ENCODE measurements at regions not wholly inside any gene's neighbourhood (a gene's known extent, or its start where the extent isn't known, plus 50 kb on each side); places are given as distances from the start of the nearest gene placed in this dataset.
A peak's percentile ranks its signal among the peaks of the same experiment; 100 is the strongest.

DNA sequence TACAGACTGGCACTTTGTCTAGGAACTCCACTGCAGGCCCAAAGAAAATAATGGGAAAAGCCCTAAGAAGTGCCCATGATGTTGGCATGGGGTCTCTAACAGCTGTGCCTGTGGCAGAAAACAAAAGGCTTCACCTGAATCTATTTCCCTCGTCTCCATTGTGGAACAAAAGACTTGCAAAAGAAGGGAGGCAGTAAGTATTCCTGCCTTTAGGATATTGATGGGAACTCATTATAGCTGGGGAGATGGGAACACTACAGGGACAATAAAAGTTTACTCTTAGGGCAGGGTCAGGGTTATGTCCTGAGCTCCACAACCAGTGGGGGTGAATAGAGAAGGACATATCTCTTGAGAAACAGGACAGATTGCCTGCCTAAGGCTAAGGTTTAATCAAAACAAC, 930.6 kb upstream of the EPHA6 start:
- Histone ChIP-seq H3K4me3 (no peak overlapping the region), H3K27ac (no peak overlapping the region), H3K4me1 (replicated peaks in 1 of 2) (no peaks in the 10 kb centered on the region)
- ATAC-seq (replicated peaks in 6 of 8) = no peak
- 0 to 33% (median 29%) methylated on average over 1 of the region's 1 CpG; no CpG with 5 or more reads in 5 of the 10 experiments for WGBS, 10 experiments
- in situ Hi-C loops (cut with MboI; ENCODE audit: low pct_unique_long_range_greater_than_20kb in 2 of 9, low sequenced_read_pairs in 9 of 9, unreplicated experiment in 9 of 9) = no loop called here

- in situ Hi-C loops (cut with MboI; ENCODE audit: low pct_unique_long_range_greater_than_20kb in 2 of 9, low sequenced_read_pairs in 9 of 9, unreplicated experiment in 9 of 9) = no loop called here
These were observed 927.8 kb upstream of the EPHA6 start for GRCh38 chr3:95886616-95887015.

DNA sequence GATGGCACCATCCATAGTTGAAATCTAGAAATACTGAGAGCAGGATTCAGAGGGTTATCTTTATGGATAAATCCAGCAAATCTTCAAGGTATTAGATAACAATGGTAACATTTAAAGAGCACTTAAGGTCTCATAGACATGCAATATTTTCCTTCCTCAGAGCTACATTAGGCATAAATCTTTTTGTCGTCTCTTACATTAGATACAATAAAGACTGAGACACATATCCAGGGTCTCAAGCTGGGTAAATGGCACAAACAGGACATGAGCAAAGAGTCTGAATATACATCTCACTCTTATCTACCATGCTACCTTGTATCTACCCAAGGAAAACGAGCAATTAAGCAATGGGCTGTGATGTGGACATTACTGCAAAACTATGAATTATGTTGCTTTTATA, 927.3 kb upstream of the EPHA6 start:
- Histone ChIP-seq H3K27ac (no peak overlapping the region), H3K4me3 (no peak overlapping the region), H3K4me1 (replicated peaks in 1 of 2) (no peaks in the 10 kb centered on the region)
- in situ Hi-C loops (cut with MboI; ENCODE audit: low pct_unique_long_range_greater_than_20kb in 2 of 9, low sequenced_read_pairs in 9 of 9, unreplicated experiment in 9 of 9) = no loop called here
- peak in 5 of 8 experiments; percentile 30 to 69 (median 42) for ATAC-seq (replicated peaks in 6 of 8)
- 56 to 93% (median 72%) methylated on average over 1 to 2 of the region's 2 CpGs; no CpG with 5 or more reads in 1 of the 10 experiments for WGBS, 10 experiments

More at GRCh38 chr3:95886616-95887015, 927.8 kb upstream of the EPHA6 start:
- Histone ChIP-seq H3K27ac (no peak overlapping the region), H3K4me3 (no peak overlapping the region), H3K4me1 (replicated peaks in 1 of 2) (no peaks in the 10 kb centered on the region)
- peak in 6 of 8 experiments; percentile 47 to 93 (median 68) for ATAC-seq (replicated peaks in 6 of 8)
- WGBS, 10 experiments = 0 to 100% (median 49%) methylated on average over 1 of the region's 1 CpG; no CpG with 5 or more reads in 2 of the 10 experiments

DNA sequence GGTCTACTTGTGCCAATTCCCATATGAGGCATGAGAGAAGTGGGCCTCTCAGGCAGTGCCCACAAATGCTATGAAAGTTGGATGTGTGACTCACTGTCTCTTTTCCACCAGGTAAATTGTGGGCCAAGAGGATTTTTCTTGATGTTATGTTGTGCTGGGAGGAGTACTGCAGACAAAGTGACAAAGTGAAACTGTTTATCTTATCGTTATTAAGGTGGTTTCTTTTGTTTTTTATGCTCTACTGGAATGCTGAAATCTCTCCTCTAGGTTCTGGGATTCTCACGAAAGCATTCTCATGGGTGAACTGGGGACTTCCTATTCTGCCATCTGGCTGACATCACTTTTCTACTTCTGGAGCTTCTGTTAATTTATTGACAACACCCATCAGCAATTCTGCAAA, 919.6 kb upstream of the EPHA6 start:
- 30 to 100% (median 72%) methylated on average over 1 to 2 of the region's 2 CpGs; no CpG with 5 or more reads in 2 of the 10 experiments for WGBS, 10 experiments
- ATAC-seq (replicated peaks in 6 of 8) = no peak

GRCh38 chr3:95899494-95899893, 914.9 kb upstream of the EPHA6 start:
- Histone ChIP-seq H3K27ac (no peak overlapping the region), H3K4me3 (no peak overlapping the region), H3K4me1 (replicated peaks in 1 of 2) (no peaks in the 10 kb centered on the region)
- ATAC-seq (replicated peaks in 6 of 8) = peak in 3 of 8 experiments; percentile 48 to 75 (median 65)
- WGBS, 10 experiments = 0 to 95% (median 47%) methylated on average over 1 to 2 of the region's 2 CpGs; no CpG with 5 or more reads in 2 of the 10 experiments
- in situ Hi-C loops (cut with MboI; ENCODE audit: low pct_unique_long_range_greater_than_20kb in 2 of 9, low sequenced_read_pairs in 9 of 9, unreplicated experiment in 9 of 9) = no loop called here

More for the DNA sequence above, 919.6 kb upstream of the EPHA6 start:
- Histone ChIP-seq H3K4me1 (replicated peaks in 1 of 2) (no peaks in the 10 kb centered on the region), H3K27ac (no peak overlapping the region), H3K4me3 (no peak overlapping the region)
- in situ Hi-C loops (cut with MboI; ENCODE audit: low pct_unique_long_range_greater_than_20kb in 2 of 9, low sequenced_read_pairs in 9 of 9, unreplicated experiment in 9 of 9) = no loop called here

DNA sequence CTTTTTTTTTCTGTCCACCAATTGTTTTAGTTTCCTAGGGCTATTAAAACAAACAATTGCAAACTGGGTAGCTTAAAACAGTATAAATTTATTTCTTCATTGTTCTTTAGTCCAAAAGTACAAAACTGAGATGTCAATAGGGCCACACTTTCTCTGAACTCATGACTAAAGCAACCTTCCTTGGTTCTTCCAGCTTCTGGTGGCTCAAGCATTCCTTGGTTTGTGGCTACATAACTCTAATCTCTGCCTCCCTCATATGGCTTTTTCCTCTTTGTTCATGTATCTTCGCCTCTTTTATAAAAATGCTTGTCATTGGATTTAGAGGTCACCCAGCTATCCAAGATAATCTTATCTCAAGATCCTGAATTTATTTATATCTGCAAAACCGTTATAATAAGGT, 914.5 kb upstream of the EPHA6 start:
- H3K4me1 ChIP-seq (replicated peaks in 1 of 2) = no peaks in the 10 kb centered on the region
- H3K27ac ChIP-seq = no peak overlapping the region
- ATAC-seq (replicated peaks in 6 of 8) = no peak
- no peak overlapping the region for H3K4me3 ChIP-seq
- 48 to 100% (median 86%) methylated on average over 1 to 2 of the region's 2 CpGs for WGBS, 10 experiments
- in situ Hi-C loops (cut with MboI; ENCODE audit: low pct_unique_long_range_greater_than_20kb in 2 of 9, low sequenced_read_pairs in 9 of 9, unreplicated experiment in 9 of 9) = no loop called here

DNA sequence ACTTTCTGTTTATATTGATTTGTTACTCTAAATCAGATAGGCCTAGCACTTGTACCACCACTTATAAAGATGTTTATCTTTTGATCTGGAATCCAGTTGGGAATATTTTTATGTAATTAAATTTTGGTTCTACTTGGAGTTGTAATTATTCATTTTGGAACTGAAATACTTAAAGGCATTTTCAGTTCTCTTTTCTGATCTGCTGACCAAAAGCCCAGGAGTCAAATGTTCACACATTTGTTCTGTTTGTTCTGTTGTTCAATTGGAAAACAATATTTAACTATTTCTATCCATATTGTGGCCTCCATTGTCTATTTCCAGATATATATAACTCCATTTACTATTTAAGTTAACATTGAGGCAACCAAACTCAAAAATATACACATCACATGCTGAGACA, 912.4 kb upstream of the EPHA6 start:
- no peak overlapping the region for H3K4me3 ChIP-seq
- H3K4me1 ChIP-seq (replicated peaks in 1 of 2) = no peaks in the 10 kb centered on the region
- in situ Hi-C loops (cut with MboI; ENCODE audit: low pct_unique_long_range_greater_than_20kb in 2 of 9, low sequenced_read_pairs in 9 of 9, unreplicated experiment in 9 of 9) = no loop called here
- H3K27ac ChIP-seq = no peak overlapping the region
- no peak for ATAC-seq (replicated peaks in 6 of 8)

GRCh38 chr3:95905182-95905581, 909.2 kb upstream of the EPHA6 start:
- no peak overlapping the region for H3K27ac ChIP-seq
- WGBS, 10 experiments = 7 to 100% (median 95%) methylated on average over 1 of the region's 1 CpG
- no peak for ATAC-seq (replicated peaks in 6 of 8)
- no peak overlapping the region for H3K4me3 ChIP-seq
- H3K4me1 ChIP-seq (replicated peaks in 1 of 2) = no peaks in the 10 kb centered on the region
- in situ Hi-C loops (cut with MboI; ENCODE audit: low pct_unique_long_range_greater_than_20kb in 2 of 9, low sequenced_read_pairs in 9 of 9, unreplicated experiment in 9 of 9) = no loop called here

- no peak for ATAC-seq (replicated peaks in 6 of 8)
- Histone ChIP-seq H3K4me3 (no peak overlapping the region), H3K4me1 (replicated peaks in 1 of 2) (no peaks in the 10 kb centered on the region), H3K27ac (no peak overlapping the region)
- WGBS, 10 experiments = 100% methylated on average over 1 of the region's 1 CpG; no CpG with 5 or more reads in 9 of the 10 experiments
- in situ Hi-C loops (cut with MboI; ENCODE audit: low pct_unique_long_range_greater_than_20kb in 2 of 9, low sequenced_read_pairs in 9 of 9, unreplicated experiment in 9 of 9) = no loop called here
These were observed 902.6 kb upstream of the EPHA6 start for GRCh38 chr3:95911767-95912166.

DNA sequence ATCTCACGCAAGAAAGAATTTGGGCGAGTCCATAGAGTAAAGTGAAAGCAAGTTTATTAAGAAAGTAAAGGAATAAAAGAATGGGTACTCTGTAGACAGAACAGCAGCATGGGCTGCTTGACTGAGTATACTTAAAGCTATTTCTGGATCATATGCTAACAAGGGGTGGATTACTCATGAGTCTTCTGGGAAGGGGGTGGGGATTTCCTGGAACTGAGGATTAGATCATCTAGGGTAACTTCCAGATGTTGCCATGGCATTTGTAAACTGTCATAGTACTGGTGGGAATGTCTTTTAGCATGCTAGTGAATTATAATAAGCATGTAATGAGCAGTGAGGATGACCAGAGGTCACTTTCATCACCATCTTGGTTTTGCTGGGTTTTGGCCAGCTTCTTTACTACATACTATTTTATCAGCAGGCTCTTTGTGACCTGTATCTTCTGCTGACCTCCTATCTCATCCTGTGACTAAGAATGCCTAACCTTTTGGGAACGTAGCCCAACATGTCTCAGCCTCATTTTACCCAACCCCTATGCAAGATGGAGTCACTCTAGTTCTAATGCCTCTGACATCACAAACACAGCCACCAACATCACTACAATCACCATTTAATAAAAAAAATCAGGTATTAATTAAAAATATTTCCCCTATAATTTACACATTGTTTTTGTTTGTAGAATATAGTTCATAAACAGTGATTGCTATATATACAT, 890.7 kb upstream of the EPHA6 start:
- peaks cover 0 to 6% of the 10 kb centered on the region in 2 donors for H3K4me1 ChIP-seq (replicated peaks in 1 of 2)
- in situ Hi-C loops (cut with MboI; ENCODE audit: low pct_unique_long_range_greater_than_20kb in 2 of 9, low sequenced_read_pairs in 9 of 9, unreplicated experiment in 9 of 9) = no loop called here
- no peak overlapping the region for H3K27ac ChIP-seq
- peak; percentile 95 to 100 (median 98) for ATAC-seq (replicated peaks in 6 of 8)
- no peak overlapping the region for H3K4me3 ChIP-seq
- 0 to 100% (median 50%) methylated on average over 1 to 3 of the region's 3 CpGs; no CpG with 5 or more reads in 1 of the 10 experiments for WGBS, 10 experiments

DNA sequence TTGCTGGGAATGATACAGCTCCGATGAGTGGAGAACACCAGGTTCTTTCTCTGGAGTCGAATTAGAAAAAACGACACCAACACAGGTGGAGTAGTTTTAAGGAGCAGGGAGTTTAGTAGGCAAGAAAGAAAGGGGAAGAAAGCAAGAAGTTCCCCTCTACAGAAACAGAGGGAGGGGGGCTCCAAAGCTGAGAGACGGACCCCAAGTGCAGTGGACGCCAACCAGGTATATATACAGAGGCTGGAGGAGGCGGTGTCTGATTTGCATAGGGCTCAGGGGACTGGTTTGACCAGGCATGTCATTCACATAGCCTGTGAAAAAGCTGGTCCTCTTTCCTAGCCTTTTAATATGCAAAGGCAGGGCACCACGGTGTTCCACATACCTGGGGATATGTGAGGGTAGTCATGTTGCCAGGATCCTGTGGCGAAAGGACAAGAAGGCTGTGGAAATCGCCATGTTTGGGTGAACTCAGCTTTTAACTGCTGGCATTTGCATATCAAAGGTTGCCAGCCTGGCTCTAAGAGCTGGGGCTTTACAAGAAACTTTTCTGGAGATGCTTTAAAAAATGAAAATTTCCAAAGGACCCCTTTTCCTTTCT, 887.4 kb upstream of the EPHA6 start:
- H3K27ac ChIP-seq = no peak overlapping the region
- peaks cover 0 to 6% of the 10 kb centered on the region in 2 donors for H3K4me1 ChIP-seq (replicated peaks in 1 of 2)
- in situ Hi-C loops (cut with MboI; ENCODE audit: low pct_unique_long_range_greater_than_20kb in 2 of 9, low sequenced_read_pairs in 9 of 9, unreplicated experiment in 9 of 9) = no loop called here
- WGBS, 10 experiments = 46 to 100% (median 77%) methylated on average over 2 to 8 of the region's 9 CpGs
- peak in 5 of 8 experiments; percentile 22 to 71 (median 28) for ATAC-seq (replicated peaks in 6 of 8)
- H3K4me3 ChIP-seq = no peak overlapping the region

- H3K27ac ChIP-seq = no peak overlapping the region
- peaks cover 0 to 3% of the 10 kb centered on the region in 2 donors for H3K4me1 ChIP-seq (replicated peaks in 1 of 2)
- H3K4me3 ChIP-seq = no peak overlapping the region
- 0 to 82% (median 42%) methylated on average over 1 of the region's 1 CpG; no CpG with 5 or more reads in 2 of the 10 experiments for WGBS, 10 experiments
- in situ Hi-C loops (cut with MboI; ENCODE audit: low pct_unique_long_range_greater_than_20kb in 2 of 9, low sequenced_read_pairs in 9 of 9, unreplicated experiment in 9 of 9) = no loop called here
- ATAC-seq (replicated peaks in 6 of 8) = no peak
These were observed 880.2 kb upstream of the EPHA6 start for GRCh38 chr3:95934181-95934580.

- WGBS, 10 experiments = 30 to 91% (median 70%) methylated on average over 1 to 4 of the region's 4 CpGs; no CpG with 5 or more reads in 1 of the 10 experiments
- in situ Hi-C loops (cut with MboI; ENCODE audit: low pct_unique_long_range_greater_than_20kb in 2 of 9, low sequenced_read_pairs in 9 of 9, unreplicated experiment in 9 of 9) = no loop called here
These were observed 875.1 kb upstream of the EPHA6 start for GRCh38 chr3:95939235-95939809.

More at GRCh38 chr3:95939235-95939809, 875.1 kb upstream of the EPHA6 start:
- H3K4me3 ChIP-seq = no peak overlapping the region
- peak in 2 of 8 experiments; percentile 14 to 50 for ATAC-seq (replicated peaks in 6 of 8)
- H3K27ac ChIP-seq = no peak overlapping the region
- no peaks in the 10 kb centered on the region for H3K4me1 ChIP-seq (replicated peaks in 1 of 2)
